GM12874 (cell line): ENCODE measurements at regions not wholly inside any gene's neighbourhood (a gene's known extent, or its start where the extent isn't known, plus 50 kb on each side); places are given as distances from the start of the nearest gene placed in this dataset.

ENCODE experiments used
- CTCF ChIP-seq: IDR thresholded peaks from 2 replicates; pipeline ENCODE4 v1.5.1; 2011; ENCODE audit warnings: low read depth, mild to moderate bottlenecking, control low read depth, low read length, moderate library complexity; ENCODE audit not compliant: insufficient read depth

GRCh38 chr1:185668013-185668412, 66.2 kb upstream of the HMCN1 start:
- no peak for TF ChIP-seq CTCF

GRCh38 chr1:185666582-185666981, 67.6 kb upstream of the HMCN1 start:
- TF ChIP-seq CTCF, result no peak

DNA sequence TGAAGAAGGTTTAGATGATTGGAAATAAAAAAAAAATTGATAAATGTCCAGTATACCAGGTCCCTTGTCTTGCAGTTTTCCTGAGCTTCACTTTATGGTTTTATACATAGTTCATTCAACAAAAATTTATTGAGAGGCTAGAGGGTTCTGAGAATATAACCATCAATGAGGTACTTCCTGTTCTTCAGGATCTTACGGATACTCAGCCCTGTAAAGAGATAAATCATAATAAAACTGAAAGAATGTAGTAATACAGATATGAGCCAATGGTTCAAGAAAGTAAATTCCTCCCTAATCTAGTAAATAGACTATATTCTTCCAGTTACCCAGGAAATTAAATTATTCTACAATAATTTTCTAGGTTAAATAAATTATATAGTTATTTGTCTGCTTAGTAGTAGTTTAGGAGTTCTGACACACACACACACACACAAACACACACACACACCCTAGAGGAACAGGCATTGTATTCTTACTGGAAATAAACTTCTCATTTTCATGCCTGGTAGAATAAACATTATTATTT, 70.4 kb upstream of the HMCN1 start:
- no peak for TF ChIP-seq CTCF

DNA sequence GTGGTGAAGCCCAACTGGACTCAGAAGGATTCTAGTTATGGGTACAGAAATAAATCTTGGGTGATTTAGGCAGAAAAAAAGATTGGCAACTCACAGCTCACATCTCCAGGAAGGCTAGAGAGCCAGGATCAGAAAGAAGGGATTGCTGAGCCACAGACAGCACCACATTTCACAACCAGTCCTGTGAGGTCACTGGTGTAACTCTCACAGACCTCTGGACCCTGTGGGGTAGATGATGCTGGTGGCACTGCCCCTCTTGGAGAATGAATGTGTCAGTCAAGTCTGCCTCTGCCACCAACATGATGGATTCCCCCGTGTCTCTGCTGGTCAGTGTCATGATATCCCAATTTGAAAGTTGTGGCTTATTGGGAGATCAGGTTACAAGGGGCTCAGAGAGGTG, 70.9 kb upstream of the HMCN1 start:
- TF ChIP-seq CTCF, result no peak

GRCh38 chr1:185661971-185662370, 72.2 kb upstream of the HMCN1 start:
- no peak for TF ChIP-seq CTCF

GRCh38 chr1:185656663-185657062, 77.5 kb upstream of the HMCN1 start:
- TF ChIP-seq CTCF, result no peak

DNA sequence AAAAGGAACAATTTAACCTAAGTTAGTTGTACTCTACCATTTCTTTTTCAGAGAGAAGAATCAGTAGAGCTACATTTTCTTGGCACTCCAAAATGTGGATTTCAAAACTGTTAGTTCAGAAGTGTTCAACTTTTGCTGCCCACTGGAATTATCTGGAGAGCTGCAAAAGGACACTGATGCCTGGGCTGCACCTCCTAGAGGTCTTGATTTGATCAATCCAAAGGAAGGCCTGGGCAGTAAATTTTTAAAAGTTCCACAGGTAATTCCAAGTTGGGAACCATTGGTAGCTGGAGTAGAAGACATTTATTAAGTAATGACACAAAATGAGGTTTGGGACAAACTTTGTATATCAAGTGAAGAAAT, 79.3 kb upstream of the HMCN1 start:
- TF ChIP-seq CTCF, result no peak

- TF ChIP-seq CTCF, result no peak
These were observed 79.8 kb upstream of the HMCN1 start for GRCh38 chr1:185654199-185654951.
